ENCODE measurements at regions not wholly inside any gene's neighbourhood (a gene's known extent, or its start where the extent isn't known, plus 50 kb on each side); places are given as distances from the start of the nearest gene placed in this dataset.

GRCh38 chr3:18648159-18648558 is 223.0 kb upstream of the SATB1 start:
- in situ Hi-C loops (cut with MboI; ENCODE audit: low sequenced_read_pairs) (no loop called here), dilution Hi-C loops (cut with HindIII; ENCODE audit: low sequenced_read_pairs, unreplicated experiment) (no loop called here), intact Hi-C loops (cut with micrococcal nuclease) (no loop called here)
- H3K9me3 ChIP-seq (ENCODE audit: control insufficient read depth, insufficient read depth, low read length), result peaks cover 11% of the 10 kb centered on the region
- H4K5ac ChIP-seq (ENCODE audit: low read depth, low read length), result no peak overlapping the region
- no peak overlapping the region for H3K4me3 ChIP-seq (ENCODE audit: insufficient read depth, low read depth, low read length)
- DNase-seq, result no peak
- TF ChIP-seq NFE2L2 (IDR thresholded peaks at IDR 0.05; ENCODE audit: low read depth, low read length) (no peak), CHD1 (IDR thresholded peaks at IDR 0.05; ENCODE audit: low read depth, low read length) (no peak), CEBPB (IDR thresholded peaks at IDR 0.05; ENCODE audit: low read depth, low read length) (no peak), FOS (IDR thresholded peaks at IDR 0.05; ENCODE audit: low read depth, low read length) (no peak), SMC3 (IDR thresholded peaks at IDR 0.05; ENCODE audit: low read depth, low read length) (no peak), CTCF (conservative IDR thresholded peaks at IDR 0.05; ENCODE audit: low read depth, low read length) (no peak)
- H3K4me1 ChIP-seq (ENCODE audit: control insufficient read depth, insufficient read depth, low read length), result no peaks in the 10 kb centered on the region
- H3K56ac ChIP-seq (ENCODE audit: extremely low read depth, insufficient read depth, low read length), result no peak overlapping the region
- H4K8ac ChIP-seq (ENCODE audit: low read depth in 2 of 2, low read length in 2 of 2), result no peak overlapping the region
- H3K27me3 ChIP-seq (ENCODE audit: control insufficient read depth, insufficient read depth, low read length), result no peaks in the 10 kb centered on the region
- no peak overlapping the region for H2BK20ac ChIP-seq (ENCODE audit: low read depth, low read length)
- no peak overlapping the region for H3K4ac ChIP-seq (ENCODE audit: low read depth, low read length)
- H3K79me1 ChIP-seq (ENCODE audit: low read depth in 1 of 2, low read length in 2 of 2), result no peaks in the 10 kb centered on the region
- H4K20me1 ChIP-seq (ENCODE audit: insufficient read depth, low read length), result no peaks in the 10 kb centered on the region
- no TSS peak for BruUV-seq (replicated peaks)
- H3K36me3 ChIP-seq (ENCODE audit: control insufficient read depth, insufficient read depth, low read length), result no peaks in the 10 kb centered on the region
- H3K14ac ChIP-seq (replicated peaks; ENCODE audit: low read depth, low read length), result no peak overlapping the region
- H3K4me2 ChIP-seq (ENCODE audit: low read depth, low read length), result no peak overlapping the region
- H2AFZ ChIP-seq (replicated peaks; ENCODE audit: low read length, poor library complexity), result no peak overlapping the region
- H3K9ac ChIP-seq (ENCODE audit: low read depth, low read length), result no peak overlapping the region
- H3K23ac ChIP-seq (ENCODE audit: low read depth, low read length), result no peak overlapping the region
- H2BK15ac ChIP-seq (ENCODE audit: low read depth, low read length), result no peak overlapping the region
- H3K27ac ChIP-seq (ENCODE audit: insufficient read depth, low read length), result no peak overlapping the region
- ChIA-PET POLR2A (ENCODE audit: unreplicated experiment) (no interaction called here), CTCF (no interaction called here)
- H2BK5ac ChIP-seq (ENCODE audit: low read depth, low read length, poor library complexity, severe bottlenecking), result no peak overlapping the region
- no peak for ATAC-seq (ENCODE audit: low read depth)
- no peak overlapping the region for H2AK5ac ChIP-seq (ENCODE audit: low read depth, low read length)
- H2AK9ac ChIP-seq (replicated peaks; ENCODE audit: low read depth, low read length, poor library complexity), result no peak overlapping the region
- H4K91ac ChIP-seq (ENCODE audit: insufficient read depth, low read depth, low read length), result no peak overlapping the region
- no CpG with 5 or more reads among the region's 2 CpGs for WGBS, 2 experiments (ENCODE audit: extremely low coverage in 2 of 2, insufficient read length in 1 of 2)
- H3K9me1 ChIP-seq (ENCODE audit: insufficient read depth, low read length), result no peaks in the 10 kb centered on the region
- H2BK120ac ChIP-seq (ENCODE audit: low read depth, low read length), result no peak overlapping the region
- H3K18ac ChIP-seq (ENCODE audit: low read depth, low read length), result no peak overlapping the region
